SK-N-SH treated with all-trans-retinoic acid at 6 μM for 48 hours (cell line): ENCODE measurements at regions not wholly inside any gene's neighbourhood (a gene's known extent, or its start where the extent isn't known, plus 50 kb on each side); places are given as distances from the start of the nearest gene placed in this dataset.

Source experiments
- ATAC-seq: fragments of 200-7000 bp; cut with Tn5 transposase; 3 replicates; pipeline ENCODE4 v1.9.1; 2020; ENCODE audit warnings: mild to moderate bottlenecking, moderate library complexity
- ARNTL ChIP-seq: fragments of 450-650 bp; formaldehyde crosslinking; IDR thresholded peaks from 2 replicates; pipeline ENCODE4 v1.5.0; 2020; ENCODE audit warnings: low read depth, mild to moderate bottlenecking, moderate library complexity, borderline replicate concordance
- BACH2 ChIP-seq: fragments of 250-450 bp; sonication (Bioruptor Pico); IDR thresholded peaks from 2 replicates; pipeline ENCODE4 v1.9.0; 2021; ENCODE audit warnings: mild to moderate bottlenecking, borderline replicate concordance
- CSDC2 ChIP-seq: fragments of 250-450 bp; sonication (Bioruptor Pico); IDR thresholded peaks from 2 replicates; pipeline ENCODE4 v1.5.0; 2020; ENCODE audit warnings: mild to moderate bottlenecking, moderate library complexity
- CSRNP3 ChIP-seq: fragments of 250-450 bp; sonication (Bioruptor Pico); IDR thresholded peaks from 2 replicates; pipeline ENCODE4 v1.5.1; 2021; ENCODE audit warnings: mild to moderate bottlenecking, moderate library complexity
- ESRRG ChIP-seq: fragments of 250-450 bp; sonication (Bioruptor Pico); IDR thresholded peaks from 2 replicates; pipeline ENCODE4 v1.6.1; 2021; ENCODE audit warnings: mild to moderate bottlenecking
- GLIS3 ChIP-seq: fragments of 250-450 bp; sonication (Bioruptor Pico); IDR thresholded peaks from 2 replicates; pipeline ENCODE4 v1.5.0; 2020; ENCODE audit warnings: mild to moderate bottlenecking, moderate library complexity
- ISL1 ChIP-seq: fragments of 250-450 bp; sonication (Bioruptor Pico); IDR thresholded peaks from 2 replicates; pipeline ENCODE4 v2.1.2; 2022; ENCODE audit warnings: mild to moderate bottlenecking, moderate library complexity
- OSR1 ChIP-seq: fragments of 250-450 bp; sonication (Bioruptor Pico); IDR thresholded peaks from 2 replicates; pipeline ENCODE4 v1.8.0; 2022; ENCODE audit warnings: moderate library complexity, mild to moderate bottlenecking, inconsistent platforms
- PATZ1 ChIP-seq: fragments of 250-450 bp; sonication (Bioruptor Pico); IDR thresholded peaks from 2 replicates; pipeline ENCODE4 v1.8.0; 2020; ENCODE audit warnings: mild to moderate bottlenecking, moderate library complexity, borderline replicate concordance
- POU6F1 ChIP-seq: fragments of 250-450 bp; sonication (Bioruptor Pico); IDR thresholded peaks from 2 replicates; pipeline ENCODE4 v1.8.0; 2021; ENCODE audit warnings: low read depth, mild to moderate bottlenecking, moderate library complexity, borderline replicate concordance
- RARB ChIP-seq: fragments of 250-450 bp; sonication (Bioruptor Pico); IDR thresholded peaks from 2 replicates; pipeline ENCODE4 v1.8.0; 2021; ENCODE audit warnings: mild to moderate bottlenecking, moderate library complexity
- SNAI2 ChIP-seq: fragments of 250-450 bp; sonication (Bioruptor Pico); IDR thresholded peaks from 2 replicates; pipeline ENCODE4 v1.5.0; 2020; ENCODE audit warnings: mild to moderate bottlenecking, moderate library complexity
- TCF4 ChIP-seq: fragments of 250-450 bp; sonication (Bioruptor Pico); IDR thresholded peaks from 2 replicates; pipeline ENCODE4 v1.8.0; 2021; ENCODE audit warnings: mild to moderate bottlenecking, moderate library complexity, borderline replicate concordance
- TOX ChIP-seq: fragments of 250-450 bp; sonication (Bioruptor Pico); IDR thresholded peaks from 2 replicates; pipeline ENCODE4 v1.8.0; 2021; ENCODE audit warnings: mild to moderate bottlenecking, moderate library complexity, borderline replicate concordance
- TSHZ2 ChIP-seq: fragments of 250-450 bp; sonication (Bioruptor Pico); IDR thresholded peaks from 2 replicates; pipeline ENCODE4 v1.5.0; 2020; ENCODE audit warnings: mild to moderate bottlenecking, moderate library complexity
- ZC3H10 ChIP-seq: fragments of 250-450 bp; sonication (Bioruptor Pico); IDR thresholded peaks from 2 replicates; pipeline ENCODE4 v1.5.1; 2021; ENCODE audit warnings: mild to moderate bottlenecking, moderate library complexity
- ZFP3 ChIP-seq: fragments of 250-450 bp; sonication (Bioruptor Pico); IDR thresholded peaks from 2 replicates; pipeline ENCODE4 v1.5.0; 2020; ENCODE audit warnings: mild to moderate bottlenecking, moderate library complexity
- ZFP30 ChIP-seq: fragments of 450-650 bp; formaldehyde crosslinking; IDR thresholded peaks from 2 replicates; pipeline ENCODE4 v1.5.0; 2022; ENCODE audit warnings: mild to moderate bottlenecking, moderate library complexity
- ZNF565 ChIP-seq: fragments of 450-650 bp; formaldehyde crosslinking; conservative IDR thresholded peaks from 2 replicates; pipeline ENCODE4 v1.5.0; 2020; ENCODE audit warnings: low read depth, mild to moderate bottlenecking, moderate library complexity
- ZNF70 ChIP-seq: fragments of 450-650 bp; formaldehyde crosslinking; IDR thresholded peaks from 2 replicates; pipeline ENCODE4 v1.5.0; 2020; ENCODE audit warnings: mild to moderate bottlenecking, moderate library complexity
- ZNF8 ChIP-seq: fragments of 450-650 bp; formaldehyde crosslinking; IDR thresholded peaks from 2 replicates; pipeline ENCODE4 v1.5.0; 2020; ENCODE audit warnings: mild to moderate bottlenecking, moderate library complexity

- no peak for TF ChIP-seq TCF4
- no peak for TF ChIP-seq OSR1 (CRISPR knock-in tag)
- TF ChIP-seq CSDC2 (CRISPR knock-in tag) = no peak
- no peak for TF ChIP-seq BACH2 (CRISPR knock-in tag)
- no peak for TF ChIP-seq POU6F1 (CRISPR knock-in tag)
- TF ChIP-seq ESRRG (CRISPR knock-in tag) = no peak
- no peak for TF ChIP-seq ISL1 (CRISPR knock-in tag)
- TF ChIP-seq ZNF70 (CRISPR knock-in tag) = no peak
- no peak for TF ChIP-seq ZFP30 (CRISPR knock-in tag)
- no peak for TF ChIP-seq TSHZ2 (CRISPR knock-in tag)
- no peak for TF ChIP-seq TOX (CRISPR knock-in tag)
- no peak for ATAC-seq
Observed at GRCh38 chr14:25463480-25463879, 413.5 kb upstream of the STXBP6 start.

GRCh38 chr14:25461780-25462179, 411.8 kb upstream of the STXBP6 start:
- ATAC-seq = no peak
- TF ChIP-seq PATZ1 (CRISPR knock-in tag) (no peak), ESRRG (CRISPR knock-in tag) (no peak), OSR1 (CRISPR knock-in tag) (no peak), GLIS3 (no peak), RARB (CRISPR knock-in tag) (no peak), ZNF70 (CRISPR knock-in tag) (no peak), CSRNP3 (CRISPR knock-in tag) (no peak)

- TF ChIP-seq ZC3H10 = no peak
- TF ChIP-seq BACH2 (CRISPR knock-in tag) = no peak
- no peak for TF ChIP-seq OSR1 (CRISPR knock-in tag)
- no peak for TF ChIP-seq ESRRG (CRISPR knock-in tag)
- no peak for TF ChIP-seq SNAI2 (CRISPR knock-in tag)
- TF ChIP-seq ZNF70 (CRISPR knock-in tag) = no peak
- no peak for TF ChIP-seq TOX (CRISPR knock-in tag)
- no peak for TF ChIP-seq TSHZ2 (CRISPR knock-in tag)
- no peak for TF ChIP-seq ZFP30 (CRISPR knock-in tag)
- TF ChIP-seq ZNF565 (CRISPR knock-in tag) = no peak
- no peak for TF ChIP-seq RARB (CRISPR knock-in tag)
- TF ChIP-seq PATZ1 (CRISPR knock-in tag) = no peak
- no peak for TF ChIP-seq CSRNP3 (CRISPR knock-in tag)
- no peak for TF ChIP-seq GLIS3
- no peak for TF ChIP-seq POU6F1 (CRISPR knock-in tag)
- no peak for TF ChIP-seq ZNF8 (CRISPR knock-in tag)
- no peak for TF ChIP-seq ARNTL (CRISPR knock-in tag)
- TF ChIP-seq ZFP3 (CRISPR knock-in tag) = no peak
- no peak for ATAC-seq
Observed at GRCh38 chr14:25444381-25444780, 394.4 kb upstream of the STXBP6 start.
